PC-9 (cell line): ENCODE measurements at regions not wholly inside any gene's neighbourhood (a gene's known extent, or its start where the extent isn't known, plus 50 kb on each side); places are given as distances from the start of the nearest gene placed in this dataset.

Experiments
- BruUV-seq: library from RNA; stranded (reverse); fragments of 400-500 nt; replicated peaks from 2 replicates; lab custom pipeline; 2021; lab: Mats Ljungman, UMichigan
- CTCF ChIA-PET: fragments of 300-600 bp; sonication (Branson Sonifier 250); formaldehyde crosslinking; loops from one replicate; lab custom pipeline; 2022; ENCODE audit warnings: antibody characterized with exemption; lab: Charles Lee
- POLR2A ChIA-PET: fragments of 300-600 bp; sonication (Branson Sonifier 250); formaldehyde crosslinking; loops from one replicate; lab custom pipeline; 2022; ENCODE audit warnings: antibody characterized with exemption; ENCODE audit not compliant: unreplicated experiment; lab: Charles Lee
- DNase-seq, 2 experiments: peaks; one replicate each; pipeline versions ENCODE4 v3.0.0 to v3.0.0-alpha.2; 2015 to 2022; ENCODE audit warnings: mixed read lengths in 1 of 2
- H2AFZ ChIP-seq: fragments of 200-600 bp; sonication (generic); 2 replicates; pipeline ENCODE4 v1.8.1; 2017; ENCODE audit warnings: antibody characterized with exemption
- H3F3A ChIP-seq: fragments of 200-600 bp; sonication (generic); 2 replicates; pipeline ENCODE4 v1.8.1; 2017; ENCODE audit warnings: antibody characterized with exemption, mild to moderate bottlenecking, low read depth; ENCODE audit not compliant: insufficient read depth
- H3K27ac ChIP-seq: fragments of 200-600 bp; sonication (generic); 2 replicates; pipeline ENCODE4 v1.6.1; 2016; ENCODE audit warnings: mixed run types
- H3K27me3 ChIP-seq: fragments of 200-600 bp; sonication (generic); 2 replicates; pipeline ENCODE4 v1.6.1; 2016; ENCODE audit warnings: low read depth, mixed run types; ENCODE audit not compliant: insufficient read depth
- H3K36me3 ChIP-seq: fragments of 200-600 bp; sonication (generic); 2 replicates; pipeline ENCODE4 v1.6.1; 2016; ENCODE audit warnings: low read depth, mixed run types
- H3K4me1 ChIP-seq: fragments of 200-600 bp; sonication (generic); replicated peaks from 2 replicates; pipeline ENCODE4 v1.6.1; 2016; ENCODE audit warnings: mixed run types; ENCODE audit not compliant: insufficient read depth
- H3K4me2 ChIP-seq: fragments of 200-600 bp; sonication (generic); 2 replicates; pipeline ENCODE4 v1.6.1; 2017; ENCODE audit warnings: mixed run types
- H3K4me3 ChIP-seq: fragments of 200-600 bp; sonication (generic); 2 replicates; pipeline ENCODE4 v1.6.1; 2016; ENCODE audit warnings: mixed run types
- H3K79me2 ChIP-seq: fragments of 200-600 bp; sonication (generic); 2 replicates; pipeline ENCODE4 v1.6.1; 2017; ENCODE audit warnings: low read depth, mixed run types
- H3K9me2 ChIP-seq: fragments of 200-600 bp; sonication (generic); 2 replicates; pipeline ENCODE4 v1.8.1; 2017; ENCODE audit warnings: mild to moderate bottlenecking; ENCODE audit not compliant: insufficient read depth
- H3K9me3 ChIP-seq: fragments of 200-600 bp; sonication (generic); 2 replicates; pipeline ENCODE4 v1.8.1; 2016; ENCODE audit warnings: low read depth; ENCODE audit not compliant: insufficient read depth
- H4K20me1 ChIP-seq: fragments of 200-600 bp; sonication (generic); 2 replicates; pipeline ENCODE4 v1.8.1; 2017; ENCODE audit not compliant: insufficient read depth
- EZH2 ChIP-seq: fragments of 200-600 bp; sonication (generic); IDR thresholded peaks from 2 replicates; pipeline ENCODE4 v1.8.0; 2017; ENCODE audit warnings: antibody characterized with exemption, low read depth
- intact Hi-C: fragments of 100-400 bp; cut with micrococcal nuclease; formaldehyde crosslinking; loops from one replicate; pipeline ENCODE4 v1.10.0; 2022; ENCODE audit not compliant: unreplicated experiment
- TF ChIP-seq, protein P1 (sequence below): fragments of 200-600 bp; sonication (generic); conservative IDR thresholded peaks from 2 replicates; pipeline ENCODE4 v1.6.1; 2017; ENCODE audit warnings: mixed run types, antibody characterized with exemption, mild to moderate bottlenecking, moderate library complexity

DNA sequence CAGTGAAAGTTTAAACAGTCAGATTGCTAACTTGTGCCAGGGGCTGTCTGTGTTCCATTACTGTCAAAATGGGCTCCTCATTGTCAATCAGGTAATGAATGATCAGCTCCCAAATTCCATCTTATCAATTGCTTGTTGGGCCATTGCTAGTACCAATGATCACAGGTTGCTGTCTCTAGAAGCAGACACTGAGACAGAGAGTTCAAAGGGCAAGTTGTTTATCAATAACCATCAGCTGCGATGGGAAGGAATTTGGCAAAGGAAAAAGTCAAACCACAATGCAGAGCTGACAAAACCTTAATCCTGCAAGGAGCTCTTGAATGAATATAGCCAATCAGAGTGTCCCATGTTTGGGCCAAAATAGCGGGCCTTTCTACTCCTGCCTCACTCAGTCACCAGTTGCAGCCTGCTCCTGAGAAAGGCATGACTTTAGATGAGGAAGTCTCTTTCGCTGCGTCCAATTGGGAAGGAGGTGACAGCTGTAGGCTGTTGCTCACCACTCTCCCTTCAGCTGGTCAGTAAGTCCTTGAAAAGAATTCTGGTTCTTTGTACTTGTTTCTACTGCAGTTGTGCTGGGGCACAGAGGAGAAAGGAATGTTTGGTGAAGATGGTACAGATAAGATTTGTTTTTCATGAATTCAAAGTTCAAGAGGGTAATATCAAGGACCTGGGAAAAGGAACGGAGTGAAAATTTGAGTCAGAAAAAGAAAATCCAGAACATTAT, 179.2 kb upstream of the PDE3A start:
- BruUV-seq: no TSS peak
- TF ChIP-seq, protein P1, sequence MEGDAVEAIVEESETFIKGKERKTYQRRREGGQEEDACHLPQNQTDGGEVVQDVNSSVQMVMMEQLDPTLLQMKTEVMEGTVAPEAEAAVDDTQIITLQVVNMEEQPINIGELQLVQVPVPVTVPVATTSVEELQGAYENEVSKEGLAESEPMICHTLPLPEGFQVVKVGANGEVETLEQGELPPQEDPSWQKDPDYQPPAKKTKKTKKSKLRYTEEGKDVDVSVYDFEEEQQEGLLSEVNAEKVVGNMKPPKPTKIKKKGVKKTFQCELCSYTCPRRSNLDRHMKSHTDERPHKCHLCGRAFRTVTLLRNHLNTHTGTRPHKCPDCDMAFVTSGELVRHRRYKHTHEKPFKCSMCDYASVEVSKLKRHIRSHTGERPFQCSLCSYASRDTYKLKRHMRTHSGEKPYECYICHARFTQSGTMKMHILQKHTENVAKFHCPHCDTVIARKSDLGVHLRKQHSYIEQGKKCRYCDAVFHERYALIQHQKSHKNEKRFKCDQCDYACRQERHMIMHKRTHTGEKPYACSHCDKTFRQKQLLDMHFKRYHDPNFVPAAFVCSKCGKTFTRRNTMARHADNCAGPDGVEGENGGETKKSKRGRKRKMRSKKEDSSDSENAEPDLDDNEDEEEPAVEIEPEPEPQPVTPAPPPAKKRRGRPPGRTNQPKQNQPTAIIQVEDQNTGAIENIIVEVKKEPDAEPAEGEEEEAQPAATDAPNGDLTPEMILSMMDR: no peak
- no peak for TF ChIP-seq EZH2
- Histone ChIP-seq H3K4me1 (no peaks in the 10 kb centered on the region), H3K27ac (no peak overlapping the region), H3K79me2 (no peaks in the 10 kb centered on the region), H3K9me2 (no peaks in the 10 kb centered on the region), H3K4me2 (no peak overlapping the region), H4K20me1 (no peaks in the 10 kb centered on the region), H3F3A (no peaks in the 10 kb centered on the region), H2AFZ (no peak overlapping the region), H3K36me3 (no peaks in the 10 kb centered on the region), H3K27me3 (no peaks in the 10 kb centered on the region), H3K4me3 (no peak overlapping the region), H3K9me3 (no peaks in the 10 kb centered on the region)
- POLR2A ChIA-PET: no interaction called here
- no peak for DNase-seq
- intact Hi-C loops: no loop called here
- CTCF ChIA-PET: interaction anchor here (0.6 kb wide), 1 partner anchor 43 kb away, joined by 4 read pairs; no protein-coding TSS in a partner anchor

DNA sequence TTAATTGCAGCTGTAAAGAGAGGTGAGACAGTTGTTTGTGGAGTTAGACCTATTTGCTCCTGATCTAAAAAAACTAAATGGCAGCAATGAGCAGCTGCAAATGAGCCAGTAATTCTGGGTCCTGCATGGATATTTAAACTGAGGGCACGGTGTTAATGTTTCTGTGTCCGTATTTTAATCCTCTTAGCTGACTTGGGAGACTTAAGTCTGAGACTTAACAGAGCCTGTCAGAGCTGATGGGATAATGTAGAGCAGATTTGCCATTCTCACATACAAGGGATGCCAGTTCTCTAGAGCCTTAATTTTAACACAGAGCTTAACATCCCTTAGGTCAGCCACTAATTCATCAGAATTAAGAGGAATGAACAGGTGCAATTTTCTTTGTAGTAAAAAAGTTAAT, 178.6 kb upstream of the PDE3A start:
- Histone ChIP-seq H2AFZ (no peak overlapping the region), H3K4me2 (no peak overlapping the region), H3K9me3 (no peaks in the 10 kb centered on the region), H3K27me3 (no peaks in the 10 kb centered on the region), H3K27ac (no peak overlapping the region), H3K36me3 (no peaks in the 10 kb centered on the region), H3K4me3 (no peak overlapping the region), H4K20me1 (no peaks in the 10 kb centered on the region), H3F3A (no peaks in the 10 kb centered on the region), H3K4me1 (no peaks in the 10 kb centered on the region), H3K79me2 (no peaks in the 10 kb centered on the region), H3K9me2 (no peaks in the 10 kb centered on the region)
- no TSS peak for BruUV-seq
- intact Hi-C loops: no loop called here
- ChIA-PET POLR2A (no interaction called here), CTCF (interaction anchor here (0.6 kb wide), 1 partner anchor 43 kb away, joined by 4 read pairs; no protein-coding TSS in a partner anchor)
- no peak for TF ChIP-seq EZH2
- TF ChIP-seq, protein P1: no peak
- DNase-seq: no peak

DNA sequence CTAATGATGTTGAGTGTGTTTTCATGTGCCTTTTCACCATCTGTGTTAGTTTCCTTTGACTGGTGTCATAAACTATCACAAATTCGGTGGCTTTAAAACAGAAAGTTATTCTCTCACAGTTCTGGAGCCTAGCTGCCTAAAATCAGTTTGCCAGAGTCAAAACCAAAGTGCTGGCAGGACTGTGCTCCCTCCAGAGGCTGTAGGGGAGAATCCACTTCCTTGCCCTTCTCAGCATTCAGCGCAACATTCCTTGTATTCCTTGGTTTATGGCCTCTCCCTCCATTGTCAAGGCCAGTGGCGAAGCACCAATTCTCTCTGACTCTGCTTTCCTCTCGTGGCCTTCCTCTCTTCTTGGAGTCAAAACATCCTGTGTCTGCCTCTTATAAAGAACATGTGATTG, 174.2 kb upstream of the PDE3A start:
- no peak for TF ChIP-seq EZH2
- TF ChIP-seq, protein P1: no peak
- no peak for DNase-seq
- Histone ChIP-seq H3K27ac (no peak overlapping the region), H3K4me2 (no peak overlapping the region), H4K20me1 (no peaks in the 10 kb centered on the region), H3K4me3 (no peak overlapping the region), H3K4me1 (no peaks in the 10 kb centered on the region), H3K79me2 (no peaks in the 10 kb centered on the region), H3K9me2 (no peaks in the 10 kb centered on the region), H3K9me3 (no peaks in the 10 kb centered on the region), H3K36me3 (no peaks in the 10 kb centered on the region), H2AFZ (no peak overlapping the region), H3F3A (no peaks in the 10 kb centered on the region), H3K27me3 (no peaks in the 10 kb centered on the region)
- intact Hi-C loops: no loop called here
- BruUV-seq: no TSS peak
- ChIA-PET POLR2A (no interaction called here), CTCF (no interaction called here)
